SJCRH30 (cell line): ENCODE measurements at regions not wholly inside any gene's neighbourhood (a gene's known extent, or its start where the extent isn't known, plus 50 kb on each side); places are given as distances from the start of the nearest gene placed in this dataset.
"Not testable (repeated sequence)": the region's sequence is repeated elsewhere in the genome, so short reads cannot be mapped to it uniquely, and the experiment has no call there.

Source experiments
- DNase-seq, 2 experiments: peaks; one replicate each; pipeline ENCODE4 v3.0.0-alpha.2; 2015 to 2020
- H3K27ac ChIP-seq: fragments of 250-450 bp; sonication (Bioruptor Pico); 2 replicates; pipeline ENCODE4 v1.5.1; 2020; ENCODE audit warnings: mild to moderate bottlenecking, moderate library complexity
- H3K27me3 ChIP-seq: fragments of 250-450 bp; sonication (Bioruptor Pico); 2 replicates; pipeline ENCODE4 v1.5.1; 2020; ENCODE audit warnings: mild to moderate bottlenecking, moderate library complexity
- H3K36me3 ChIP-seq: fragments of 250-450 bp; sonication (Bioruptor Pico); 2 replicates; pipeline ENCODE4 v1.5.1; 2020; ENCODE audit warnings: mild to moderate bottlenecking, moderate library complexity
- H3K4me1 ChIP-seq: fragments of 250-450 bp; sonication (Bioruptor Pico); 2 replicates; pipeline ENCODE4 v1.5.1; 2020; ENCODE audit warnings: mild to moderate bottlenecking, moderate library complexity
- H3K4me3 ChIP-seq: fragments of 250-450 bp; sonication (Bioruptor Pico); 2 replicates; pipeline ENCODE4 v1.5.1; 2020; ENCODE audit warnings: mild to moderate bottlenecking, moderate library complexity
- H3K9me3 ChIP-seq: fragments of 250-450 bp; sonication (Bioruptor Pico); replicated peaks from 2 replicates; pipeline ENCODE4 v1.5.1; 2020; ENCODE audit warnings: mild to moderate bottlenecking, moderate library complexity

DNA sequence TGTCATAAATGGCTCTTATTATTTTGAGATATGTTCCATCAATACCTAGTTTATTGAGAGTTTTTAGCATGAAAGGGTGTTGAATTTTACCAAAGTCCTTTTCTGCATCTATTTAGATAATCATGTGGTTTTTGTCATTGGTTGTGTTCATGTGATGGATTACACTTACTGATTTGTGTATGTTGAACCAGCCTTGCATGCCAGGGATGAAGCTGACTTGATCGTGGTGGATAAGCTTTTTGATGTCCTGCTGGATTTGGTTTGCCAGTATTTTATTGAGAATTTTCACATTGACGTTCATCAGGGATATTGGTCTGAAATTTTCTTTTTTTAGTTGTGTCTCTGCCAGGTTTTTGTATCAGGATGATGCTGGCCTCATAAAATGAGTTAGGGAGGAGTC lies 58.5 kb upstream of the CDK6 start:
- not testable (repeated sequence) for H3K36me3 ChIP-seq, H3K27me3 ChIP-seq, H3K27ac ChIP-seq, H3K4me1 ChIP-seq, DNase-seq, H3K4me3 ChIP-seq
- peaks cover 18% of the 10 kb centered on the region for H3K9me3 ChIP-seq

DNA sequence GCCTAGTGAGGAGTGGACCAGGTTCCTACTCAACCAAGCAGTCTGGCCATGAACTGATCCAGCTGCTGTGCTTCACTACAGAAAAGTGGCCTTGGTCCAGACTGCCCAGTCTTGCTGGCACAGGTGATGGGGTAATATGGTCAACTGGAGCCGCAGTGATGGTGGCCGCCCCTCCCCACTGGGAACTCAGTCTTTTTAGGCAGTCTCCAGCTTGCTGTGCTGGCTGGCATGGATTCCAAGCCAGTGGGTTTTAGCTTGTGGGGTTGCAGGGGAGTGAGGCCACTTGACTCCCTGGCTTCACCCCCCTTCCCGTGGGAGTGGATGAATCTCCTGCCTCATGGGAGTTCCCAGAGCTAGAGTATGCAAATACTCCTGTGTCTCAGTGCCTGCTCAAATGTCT lies 52.7 kb upstream of the CDK6 start:
- no peak overlapping the region for H3K4me3 ChIP-seq
- peaks cover 4% of the 10 kb centered on the region for H3K9me3 ChIP-seq
- H3K4me1 ChIP-seq: no peaks in the 10 kb centered on the region
- H3K27me3 ChIP-seq: no peaks in the 10 kb centered on the region
- no peak for DNase-seq
- no peaks in the 10 kb centered on the region for H3K36me3 ChIP-seq
- H3K27ac ChIP-seq: no peak overlapping the region
